ENCODE measurements at regions not wholly inside any gene's neighbourhood (a gene's known extent, or its start where the extent isn't known, plus 50 kb on each side); places are given as distances from the start of the nearest gene placed in this dataset.

DNA sequence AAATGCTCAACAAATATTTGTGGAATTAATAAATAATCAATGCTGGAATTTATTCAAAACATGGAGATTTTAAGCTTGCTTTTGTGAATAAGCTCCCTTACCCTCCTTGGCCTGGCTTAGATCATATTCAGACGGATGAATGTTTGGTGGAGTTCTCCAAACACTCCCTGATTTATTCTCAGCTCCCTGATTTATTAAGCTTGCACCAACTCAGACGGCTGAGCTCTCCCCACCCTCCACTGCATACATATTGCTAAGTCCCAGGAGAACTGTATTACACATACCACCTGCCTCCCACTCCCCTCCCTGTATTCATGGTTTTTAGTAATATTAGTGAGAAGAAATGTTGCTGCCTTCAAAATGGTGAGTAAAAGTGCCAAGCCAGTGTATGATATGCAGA lies 1057.5 kb downstream of the SORCS3 start:
- no peak for DNase-seq (ENCODE audit: low read depth in 4 of 4, low spot score in 2 of 4)

DNA sequence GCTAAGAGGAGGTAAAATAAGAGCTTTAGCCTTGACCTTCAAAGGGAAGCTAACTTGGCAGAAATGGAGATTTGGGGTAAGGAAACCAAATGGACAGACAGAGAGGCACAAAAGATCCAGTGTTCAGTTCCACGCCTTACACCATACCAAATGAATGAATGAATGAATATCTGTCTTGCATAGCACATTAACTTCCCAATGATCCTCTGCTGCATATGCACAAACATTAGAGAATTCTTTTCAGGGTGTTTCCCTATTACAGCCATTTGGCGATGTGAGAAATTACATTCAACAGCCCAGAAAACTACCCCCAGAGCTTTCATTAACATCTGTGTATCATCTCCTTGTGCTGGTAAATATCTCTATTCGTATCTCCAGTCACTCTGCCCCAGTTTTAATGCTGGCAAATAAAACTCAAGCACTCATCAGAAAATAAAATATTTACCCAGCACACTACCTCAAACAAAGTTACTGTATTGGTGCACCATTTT lies 1056.2 kb downstream of the SORCS3 start:
- DNase-seq (ENCODE audit: low read depth in 4 of 4, low spot score in 2 of 4): no peak

- DNase-seq (ENCODE audit: low read depth in 4 of 4, low spot score in 2 of 4): peak; percentile 9 to 43 (median 24)
Measured at GRCh38 chr10:105691811-105692210, 1050.7 kb downstream of the SORCS3 start.

- DNase-seq (ENCODE audit: low read depth in 4 of 4, low spot score in 2 of 4): no peak
Measured at GRCh38 chr10:105682911-105683310, 1041.8 kb downstream of the SORCS3 start.

DNA sequence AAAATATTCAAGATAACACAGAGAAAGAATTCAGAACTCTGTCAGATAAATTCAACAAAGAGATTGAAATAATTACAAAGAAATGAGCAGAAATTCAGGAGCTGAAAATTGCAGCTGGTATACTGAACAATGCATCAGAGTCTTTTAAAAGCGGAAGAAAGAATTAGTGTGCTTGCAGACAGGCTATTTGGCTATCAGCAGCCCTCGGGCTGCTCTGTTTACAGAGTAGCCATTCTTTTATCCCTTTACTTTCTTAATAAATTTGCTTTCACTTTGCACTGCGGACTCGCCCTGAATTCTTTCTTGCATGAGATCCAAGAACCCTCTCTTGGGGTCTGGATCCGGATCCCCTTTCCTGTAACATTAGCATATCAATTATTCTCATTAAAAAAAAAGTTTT lies 1040.0 kb downstream of the SORCS3 start:
- DNase-seq (ENCODE audit: low read depth in 4 of 4, low spot score in 2 of 4): no peak

DNA sequence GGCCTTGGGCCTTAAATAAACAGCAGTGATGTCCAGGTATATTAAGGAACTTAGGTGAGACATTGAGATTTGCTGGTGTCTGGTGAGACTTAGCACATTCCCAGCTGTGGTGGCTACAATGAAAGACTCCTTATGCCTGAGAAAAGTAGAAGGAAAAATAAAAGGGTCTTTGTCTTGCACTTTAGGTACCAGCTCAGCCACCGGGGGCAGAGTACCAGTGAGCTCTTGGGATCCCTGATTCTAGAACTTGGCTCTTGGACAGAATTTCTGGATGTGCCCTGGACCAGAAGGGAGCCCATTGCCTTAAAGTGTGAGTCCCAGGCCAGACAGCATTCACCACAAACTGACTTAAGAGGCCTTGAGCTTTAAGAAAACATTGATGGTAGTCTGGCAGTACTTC lies 1038.7 kb downstream of the SORCS3 start:
- no peak for DNase-seq (ENCODE audit: low read depth in 4 of 4, low spot score in 2 of 4)

GRCh38 chr10:105675333-105675732 lies 1034.2 kb downstream of the SORCS3 start:
- DNase-seq (ENCODE audit: low read depth in 4 of 4, low spot score in 2 of 4): no peak

GRCh38 chr10:105674448-105674847 lies 1033.4 kb downstream of the SORCS3 start:
- no peak for DNase-seq (ENCODE audit: low read depth in 4 of 4, low spot score in 2 of 4)

DNA sequence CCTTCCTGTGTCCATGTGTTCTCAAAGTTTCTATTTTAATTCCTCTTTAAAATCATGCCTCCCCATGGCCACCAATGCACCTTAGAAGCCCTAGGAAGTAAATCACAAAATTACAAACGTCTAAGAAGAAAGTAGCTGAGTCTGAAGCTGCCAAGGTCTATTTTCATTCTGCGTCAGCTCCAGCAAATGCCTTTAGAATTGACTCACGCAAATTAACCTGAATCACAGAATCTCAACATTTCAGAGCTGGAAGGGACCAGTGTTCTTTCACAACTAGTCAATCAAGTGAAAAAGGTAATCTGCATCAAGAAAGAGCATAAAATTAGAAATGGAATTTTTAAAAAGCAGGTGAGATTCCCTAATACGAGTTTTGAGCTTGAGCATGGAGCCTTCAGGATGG lies 1017.6 kb downstream of the SORCS3 start:
- no peak for DNase-seq (ENCODE audit: low read depth in 4 of 4, low spot score in 2 of 4)

DNA sequence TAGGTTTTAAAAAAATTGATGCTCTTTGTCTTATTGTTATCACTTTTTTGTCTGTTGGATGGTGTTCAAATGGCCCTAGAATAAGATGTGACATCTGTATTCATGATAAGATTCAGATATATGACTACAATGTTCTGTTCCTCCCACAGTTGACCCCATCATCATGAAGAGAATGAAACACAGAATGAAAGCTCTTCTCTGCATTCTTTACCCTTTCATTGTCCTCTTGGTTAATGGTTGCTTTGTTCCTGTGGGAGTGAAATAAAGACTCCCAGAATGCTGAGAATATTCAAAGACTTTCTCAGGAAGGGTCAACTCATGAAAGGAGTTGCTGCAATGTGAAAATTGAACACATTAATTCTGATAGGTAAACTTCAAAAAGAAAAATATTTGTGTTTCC lies 1015.8 kb downstream of the SORCS3 start:
- DNase-seq (ENCODE audit: low read depth in 4 of 4, low spot score in 2 of 4): no peak

DNA sequence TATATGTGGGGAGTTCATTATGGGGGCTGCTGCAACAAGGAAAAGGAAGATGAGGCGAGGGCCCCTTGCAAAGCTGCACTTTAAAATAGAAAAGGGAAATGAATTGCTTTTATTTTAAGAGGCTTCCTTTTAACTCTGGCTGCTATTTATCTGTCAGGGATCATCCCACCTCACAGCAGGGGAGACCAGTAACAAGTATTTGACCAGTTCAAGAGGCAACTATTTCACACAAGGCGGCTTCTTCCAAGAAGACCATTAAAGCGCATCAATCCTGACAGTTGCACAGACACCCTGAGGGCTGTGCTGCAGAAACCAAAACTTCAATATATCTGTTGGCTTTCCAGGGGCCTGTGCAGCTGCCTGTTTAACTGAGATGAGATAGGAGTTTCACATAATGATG lies 1009.2 kb downstream of the SORCS3 start:
- DNase-seq (ENCODE audit: low read depth in 4 of 4, low spot score in 2 of 4): no peak

GRCh38 chr10:105647354-105647753 lies 1006.3 kb downstream of the SORCS3 start:
- no peak for DNase-seq (ENCODE audit: low read depth in 4 of 4, low spot score in 2 of 4)

DNA sequence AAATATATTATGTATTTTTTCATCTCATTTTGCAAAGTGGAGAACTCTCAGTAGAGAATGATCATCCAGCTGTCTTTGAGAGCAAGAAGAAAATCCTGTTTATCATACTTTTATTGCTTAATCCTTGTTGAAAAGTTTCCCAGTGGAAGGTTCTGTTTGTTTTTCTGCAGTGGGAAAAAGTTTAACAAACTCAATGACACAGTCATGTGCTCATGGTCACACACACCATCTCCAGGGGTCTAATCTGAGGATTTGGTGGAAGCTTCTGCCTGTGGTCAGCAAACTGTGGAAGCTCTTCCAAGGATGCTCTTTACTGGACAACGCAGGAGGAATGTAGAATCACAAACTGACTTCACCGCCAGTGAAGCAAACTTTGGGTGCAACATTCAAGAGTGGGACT lies 1003.9 kb downstream of the SORCS3 start:
- no peak for DNase-seq (ENCODE audit: low read depth in 4 of 4, low spot score in 2 of 4)

DNA sequence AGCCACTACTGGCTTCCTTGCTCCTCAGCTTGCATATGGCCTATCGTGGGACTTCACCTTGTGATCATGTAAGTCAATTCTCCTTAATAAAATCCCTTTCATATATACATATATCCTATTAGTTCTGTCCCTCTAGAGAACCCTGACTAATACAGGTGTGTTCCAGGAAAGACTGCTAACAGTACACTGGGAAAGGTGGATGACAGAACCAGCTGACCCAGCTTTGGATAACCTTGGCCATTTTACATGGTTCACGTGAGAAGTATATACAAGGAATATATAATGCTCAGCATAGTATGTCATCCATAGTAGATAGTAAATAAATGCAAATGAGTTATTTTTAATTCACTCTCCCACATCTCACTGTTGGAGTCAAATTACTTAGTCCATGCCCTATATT lies 1003.5 kb downstream of the SORCS3 start:
- DNase-seq (ENCODE audit: low read depth in 4 of 4, low spot score in 2 of 4): no peak

DNA sequence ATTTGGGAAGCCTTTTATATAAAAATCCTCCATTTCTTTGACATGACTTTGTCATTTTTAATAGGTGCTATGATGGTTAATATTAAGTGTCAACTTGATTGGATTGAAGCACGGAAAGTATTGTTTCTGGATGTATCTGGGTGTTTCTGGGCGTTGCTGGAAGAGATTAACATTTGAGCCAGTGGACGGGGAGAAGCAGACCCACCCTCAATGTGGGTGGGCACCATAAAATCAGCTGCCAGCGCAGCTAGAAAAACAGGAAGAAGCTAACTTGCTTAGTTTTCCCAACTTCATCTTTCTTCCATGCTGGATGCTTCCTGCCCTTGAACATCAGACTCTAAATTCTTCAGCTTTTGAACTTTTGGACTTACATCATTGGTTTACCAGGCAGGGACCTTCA lies 1003.0 kb downstream of the SORCS3 start:
- no peak for DNase-seq (ENCODE audit: low read depth in 4 of 4, low spot score in 2 of 4)

DNA sequence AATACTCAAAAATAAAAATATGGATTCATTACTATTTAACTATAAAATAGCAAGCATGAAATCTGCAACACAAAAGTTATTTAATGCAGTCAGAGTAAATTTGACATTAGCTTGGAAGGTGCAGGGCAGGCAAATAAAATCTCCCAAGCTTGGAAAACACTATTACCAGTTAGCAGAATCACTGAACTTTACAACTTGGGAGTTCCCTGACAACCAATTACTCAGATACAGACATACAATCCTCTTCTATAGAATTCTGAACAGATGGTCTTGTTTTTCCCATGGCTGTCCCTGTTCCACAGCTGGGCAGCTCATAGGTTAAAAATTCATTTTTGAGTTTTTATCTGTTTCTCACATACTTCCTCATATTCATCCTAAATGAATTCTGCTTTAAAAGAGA lies 1002.6 kb downstream of the SORCS3 start:
- DNase-seq (ENCODE audit: low read depth in 4 of 4, low spot score in 2 of 4): no peak

DNA sequence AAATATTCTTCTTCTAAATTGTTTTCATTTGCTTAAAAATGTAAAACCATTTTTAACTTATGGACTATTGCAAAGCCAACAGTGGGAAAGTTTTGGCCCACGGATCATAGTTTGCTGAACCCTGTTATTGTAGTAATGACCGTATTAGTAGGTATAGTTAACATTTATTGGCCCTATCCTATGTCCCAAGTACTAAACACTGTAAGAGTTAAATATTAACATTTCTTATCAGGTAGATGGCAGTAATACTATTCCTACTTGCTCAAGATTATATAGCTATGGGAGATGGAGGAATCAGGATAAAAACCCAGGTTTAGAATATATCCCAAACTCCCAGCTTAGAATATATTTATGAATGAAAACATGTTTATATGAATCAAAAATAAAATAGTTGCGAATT lies 993.2 kb downstream of the SORCS3 start:
- no peak for DNase-seq (ENCODE audit: low read depth in 4 of 4, low spot score in 2 of 4)

- no peak for DNase-seq (ENCODE audit: low read depth in 4 of 4, low spot score in 2 of 4)
Measured at GRCh38 chr10:105615715-105616365, 974.8 kb downstream of the SORCS3 start.

DNA sequence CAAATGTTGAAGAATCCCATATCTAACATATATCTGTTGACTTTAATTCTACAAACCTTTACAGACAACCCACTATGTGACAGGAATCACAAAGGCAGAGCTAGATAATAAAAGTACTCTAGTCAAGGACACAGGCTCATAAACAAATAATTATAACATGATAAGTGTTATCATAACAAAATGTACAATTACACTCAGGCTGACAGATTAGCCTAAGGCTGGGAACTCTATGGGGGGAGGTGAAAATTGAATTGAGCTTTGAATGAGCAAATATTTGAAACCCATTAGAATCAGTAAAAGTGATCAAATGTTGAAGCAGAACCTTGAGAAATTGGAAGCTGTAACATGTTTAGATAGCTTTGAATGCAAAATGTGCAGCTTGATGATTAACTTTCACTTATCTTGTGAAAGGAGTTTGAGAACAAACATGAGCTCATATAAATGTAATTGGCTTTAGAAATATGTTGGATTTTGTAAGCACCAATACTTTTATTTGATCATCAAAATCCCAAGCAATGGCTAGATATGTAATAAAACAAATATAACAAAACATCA lies 970.2 kb downstream of the SORCS3 start:
- no peak for DNase-seq (ENCODE audit: low read depth in 4 of 4, low spot score in 2 of 4)

DNA sequence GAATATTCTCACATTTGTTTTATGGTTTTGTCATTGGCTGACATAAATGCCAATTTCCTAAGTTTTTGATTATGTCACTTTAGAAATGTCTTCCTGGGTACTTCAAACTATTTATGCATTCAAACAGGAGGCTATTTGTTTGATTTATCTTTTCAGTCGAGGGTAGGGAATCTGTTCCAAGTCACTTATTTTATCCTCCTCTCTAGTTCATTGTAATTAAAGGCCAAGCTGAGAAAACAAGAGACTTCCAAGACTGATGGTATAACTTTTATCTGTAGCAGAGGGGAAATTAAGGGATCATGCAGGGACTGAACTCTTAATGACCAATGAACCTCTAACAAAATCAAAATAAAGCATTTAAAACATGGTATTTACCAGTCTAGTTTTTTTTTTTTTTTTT lies 968.4 kb downstream of the SORCS3 start:
- no peak for DNase-seq (ENCODE audit: low read depth in 4 of 4, low spot score in 2 of 4)

DNA sequence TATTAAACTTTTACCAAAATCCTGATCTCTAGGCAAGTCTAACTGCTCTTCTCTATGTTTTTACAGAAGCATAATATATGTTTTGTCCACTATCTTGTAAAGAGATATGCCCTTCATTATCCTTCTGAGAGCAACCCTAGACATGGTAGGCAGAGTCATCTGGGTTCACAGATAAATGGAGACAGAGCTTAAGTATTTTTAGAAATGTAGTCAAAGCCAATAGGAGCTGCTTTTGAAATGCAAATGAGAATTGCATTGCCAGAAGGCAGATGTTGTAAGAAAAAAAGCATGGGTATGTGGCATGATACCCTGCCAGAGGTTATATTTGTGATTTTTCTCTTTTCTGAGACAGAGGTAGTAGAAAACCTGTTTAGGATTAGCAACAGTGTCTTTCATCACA lies 964.8 kb downstream of the SORCS3 start:
- DNase-seq (ENCODE audit: low read depth in 4 of 4, low spot score in 2 of 4): no peak

GRCh38 chr10:105605104-105605503 lies 964.0 kb downstream of the SORCS3 start:
- DNase-seq (ENCODE audit: low read depth in 4 of 4, low spot score in 2 of 4): no peak

- DNase-seq (ENCODE audit: low read depth in 4 of 4, low spot score in 2 of 4): no peak
Measured at GRCh38 chr10:105598207-105598606, 957.1 kb downstream of the SORCS3 start.
